Transverse colon (tissue), 4 donors: ENCODE measurements at regions not wholly inside any gene's neighbourhood (a gene's known extent, or its start where the extent isn't known, plus 50 kb on each side); places are given as distances from the start of the nearest gene placed in this dataset.

ENCODE experiments used
- DNase-seq: peaks from one replicate; pipeline ENCODE4 v3.0.0-alpha.2; 2019
- H3K27ac ChIP-seq, 4 donors: fragments of 200-600 bp; sonication (generic); 2 replicates each; pipeline ENCODE4 v1.5.1; 2016 to 2018; ENCODE audit warnings: inconsistent platforms in 4 of 4
- H3K27me3 ChIP-seq: fragments of 200-600 bp; sonication (generic); 2 replicates; pipeline ENCODE4 v1.5.1; 2017; ENCODE audit warnings: inconsistent platforms
- H3K36me3 ChIP-seq, 4 donors: fragments of 200-600 bp; sonication (generic); 2 replicates each; pipeline ENCODE4 v1.5.1; 2017 to 2019; ENCODE audit warnings: inconsistent platforms in 4 of 4
- H3K4me1 ChIP-seq, 4 donors: fragments of 200-600 bp; sonication (generic); 2 replicates each; pipeline ENCODE4 v1.5.1; 2017 to 2020; ENCODE audit warnings: inconsistent platforms in 4 of 4
- H3K4me3 ChIP-seq, 4 donors: fragments of 200-600 bp; sonication (generic); 1 replicate in 1 of 4; 2 replicates in 3 of 4; pipeline versions ENCODE4 v1.5.1 to v1.6.1; 2017 to 2019; ENCODE audit warnings: inconsistent platforms in 4 of 4
- H3K9me3 ChIP-seq, 2 donors: fragments of 200-600 bp; sonication (generic); 2 replicates each; pipeline ENCODE4 v1.5.1; 2017 to 2019; ENCODE audit warnings: inconsistent platforms in 2 of 2
- CTCF ChIP-seq, 5 experiments: fragments of 200-600 bp in 3 of 5; fragments of 450-650 bp in 2 of 5; sonication (generic) in 3 of 5; IDR thresholded peaks; 1 replicate in 2 of 5; 2 replicates in 3 of 5; pipeline ENCODE4 v1.5.1; 2016 to 2017; ENCODE audit warnings: antibody characterized with exemption in 5 of 5, inconsistent platforms in 3 of 5, mild to moderate bottlenecking in 2 of 5, moderate library complexity in 1 of 5
- EP300 ChIP-seq: sonication (generic); formaldehyde crosslinking; IDR thresholded peaks from one replicate; pipeline ENCODE4 v1.6.1; 2017; ENCODE audit warnings: antibody characterized with exemption, low read depth
- POLR2A ChIP-seq: fragments of 450-650 bp; IDR thresholded peaks from one replicate; pipeline ENCODE4 v1.6.1; 2016; ENCODE audit warnings: antibody characterized with exemption, mild to moderate bottlenecking, moderate library complexity
- POLR2AphosphoS5 ChIP-seq, 3 donors: sonication (generic); formaldehyde crosslinking; IDR thresholded peaks; one replicate each; pipeline ENCODE4 v1.6.1; 2016; ENCODE audit warnings: antibody characterized with exemption in 3 of 3
- WGBS, 2 donors: methylation state at CpG; one replicate each; pipeline ENCODE4 v1.1.5; 2018; ENCODE audit warnings: low coverage in 1 of 2; 5-methylcytosine and 5-hydroxymethylcytosine counted together
- in situ Hi-C, 4 donors: fragments of 200-750 bp; cut with MboI; loops; one replicate each; pipeline versions ENCODE4 v1.15.0 to v1.15.1; 2017; ENCODE audit warnings: low sequenced_read_pairs in 3 of 4, low pct_ligation_motif_present in 1 of 4, low pct_unique_long_range_greater_than_20kb in 1 of 4
- intact Hi-C: fragments of 100-400 bp; cut with DNase I; formaldehyde crosslinking; loops from one replicate; pipeline ENCODE4 v1.15.1; 2023; ENCODE audit warnings: low total_unique reads

- TF ChIP-seq POLR2AphosphoS5 (IDR thresholded peaks at IDR 0.05) (no peak), CTCF (IDR thresholded peaks at IDR 0.05) (no peak), EP300 (no peak)
Observed at GRCh38 chr6:9553002-9553401, 861.9 kb downstream of the TFAP2A start.

GRCh38 chr6:9543649-9544048 is 871.2 kb downstream of the TFAP2A start:
- no peak overlapping the region for H3K27ac ChIP-seq
- in situ Hi-C loops: loop anchor here in 3 of 4 donors (25.0 kb wide), 1 partner anchor 894 kb away; no protein-coding TSS in a partner anchor
- H3K4me1 ChIP-seq: no peaks in the 10 kb centered on the region

More at GRCh38 chr6:9553002-9553401, 861.9 kb downstream of the TFAP2A start:
- WGBS, 2 donors: 0 to 31% methylated on average over 1 of the region's 1 CpG
- Histone ChIP-seq H3K27me3 (no peaks in the 10 kb centered on the region), H3K9me3 (peaks cover 0 to 3% of the 10 kb centered on the region in 2 donors), H3K4me1 (no peaks in the 10 kb centered on the region), H3K4me3 (no peak overlapping the region), H3K36me3 (no peaks in the 10 kb centered on the region), H3K27ac (no peak overlapping the region)
- no peak for DNase-seq
- intact Hi-C loops (no loop called here), in situ Hi-C loops (no loop called here)

GRCh38 chr6:9540534-9541126 is 874.2 kb downstream of the TFAP2A start:
- intact Hi-C loops: no loop called here
- no peak for DNase-seq

More at GRCh38 chr6:9543649-9544048, 871.2 kb downstream of the TFAP2A start:
- Histone ChIP-seq H3K9me3 (no peaks in the 10 kb centered on the region), H3K36me3 (no peaks in the 10 kb centered on the region), H3K4me3 (no peak overlapping the region), H3K27me3 (no peaks in the 10 kb centered on the region)
- TF ChIP-seq EP300 (no peak), POLR2AphosphoS5 (IDR thresholded peaks at IDR 0.05) (no peak), POLR2A (no peak), CTCF (IDR thresholded peaks at IDR 0.05) (no peak)
- intact Hi-C loops: no loop called here
- WGBS, 2 donors: 82% methylated on average over 5 of the region's 5 CpGs; no CpG with 5 or more reads in 1 of the 2 donors
- DNase-seq: no peak

GRCh38 chr6:9540126-9540525 is 874.7 kb downstream of the TFAP2A start:
- Histone ChIP-seq H3K27me3 (no peaks in the 10 kb centered on the region), H3K27ac (no peak overlapping the region), H3K4me1 (no peaks in the 10 kb centered on the region), H3K9me3 (no peaks in the 10 kb centered on the region), H3K36me3 (no peaks in the 10 kb centered on the region), H3K4me3 (no peak overlapping the region)
- TF ChIP-seq EP300: no peak
- no peak for TF ChIP-seq POLR2A
- no peak for TF ChIP-seq CTCF (IDR thresholded peaks at IDR 0.05)
- no peak for TF ChIP-seq POLR2AphosphoS5 (IDR thresholded peaks at IDR 0.05)
- in situ Hi-C loops: loop anchor here in 3 of 4 donors (25.0 kb wide), 1 partner anchor 897 kb away; no protein-coding TSS in a partner anchor
- no peak for DNase-seq
- intact Hi-C loops: no loop called here

More at GRCh38 chr6:9540534-9541126, 874.2 kb downstream of the TFAP2A start:
- no peaks in the 10 kb centered on the region for H3K36me3 ChIP-seq
- in situ Hi-C loops: loop anchor here in 3 of 4 donors (25.0 kb wide), 1 partner anchor 897 kb away; no protein-coding TSS in a partner anchor
- WGBS, 2 donors: 53 to 80% methylated on average over 1 to 2 of the region's 2 CpGs
- no peak overlapping the region for H3K27ac ChIP-seq
- H3K4me1 ChIP-seq: no peaks in the 10 kb centered on the region
- no peak overlapping the region for H3K4me3 ChIP-seq
- no peaks in the 10 kb centered on the region for H3K27me3 ChIP-seq
- no peaks in the 10 kb centered on the region for H3K9me3 ChIP-seq
- TF ChIP-seq POLR2A (no peak), EP300 (no peak), POLR2AphosphoS5 (IDR thresholded peaks at IDR 0.05) (no peak), CTCF (IDR thresholded peaks at IDR 0.05) (peak in 4 of 5 experiments; percentile 24 to 62 (median 50))
